ENCODE measurements at regions not wholly inside any gene's neighbourhood (a gene's known extent, or its start where the extent isn't known, plus 50 kb on each side); places are given as distances from the start of the nearest gene placed in this dataset.

- H3K9me3 ChIP-seq (ENCODE audit: low read length) = no peaks in the 10 kb centered on the region
- intact Hi-C loops (cut with micrococcal nuclease; ENCODE audit: unreplicated experiment) = no loop called here
- H3K36me3 ChIP-seq (ENCODE audit: insufficient read depth, low read length) = no peaks in the 10 kb centered on the region
- no peak overlapping the region for H3K4me3 ChIP-seq (ENCODE audit: low read depth, low read length, poor library complexity, severe bottlenecking)
- no peaks in the 10 kb centered on the region for H3K9me2 ChIP-seq (ENCODE audit: insufficient read depth, low read length)
- TF ChIP-seq EZH2phosphoT487 (IDR thresholded peaks at IDR 0.05; ENCODE audit: borderline replicate concordance, low read depth, low read length) = no peak
- no peak for TF ChIP-seq CTCF (conservative IDR thresholded peaks at IDR 0.05; ENCODE audit: low read length)
- ChIA-PET CTCF (ENCODE audit: unreplicated experiment) (no interaction called here), POLR2A (interaction anchor here (0.7 to 1.2 kb wide), 2 partner anchors 20 to 398 kb away, joined by 3 read pairs; no protein-coding TSS in a partner anchor)
- no peak overlapping the region for H2AFZ ChIP-seq (ENCODE audit: low read length)
- DNase-seq (ENCODE audit: low spot score) = no peak
- BruUV-seq (replicated peaks) = no TSS peak
- no peaks in the 10 kb centered on the region for H3K79me2 ChIP-seq (ENCODE audit: insufficient read depth, low read depth, low read length)
- H3K4me1 ChIP-seq (ENCODE audit: insufficient read depth, low read length, poor library complexity, severe bottlenecking) = peaks cover 7% of the 10 kb centered on the region
- H3K4me2 ChIP-seq (ENCODE audit: low read length) = no peak overlapping the region
- H4K20me1 ChIP-seq (ENCODE audit: insufficient read depth, low read length) = no peaks in the 10 kb centered on the region
- H3K27ac ChIP-seq (ENCODE audit: low read depth, low read length, poor library complexity, severe bottlenecking) = no peak overlapping the region
Observed at GRCh38 chr1:187047298-187047697, 218.5 kb downstream of the PLA2G4A start.

GRCh38 chr1:187051618-187052232, 223.0 kb downstream of the PLA2G4A start:
- H4K20me1 ChIP-seq (ENCODE audit: insufficient read depth, low read length) = no peaks in the 10 kb centered on the region
- no peak overlapping the region for H3K4me3 ChIP-seq (ENCODE audit: low read depth, low read length, poor library complexity, severe bottlenecking)
- TF ChIP-seq EZH2phosphoT487 (IDR thresholded peaks at IDR 0.05; ENCODE audit: borderline replicate concordance, low read depth, low read length) (no peak), CTCF (conservative IDR thresholded peaks at IDR 0.05; ENCODE audit: low read length) (peak; percentile 83)
- H3K36me3 ChIP-seq (ENCODE audit: insufficient read depth, low read length) = no peaks in the 10 kb centered on the region
- no peaks in the 10 kb centered on the region for H3K9me3 ChIP-seq (ENCODE audit: low read length)
- CTCF ChIA-PET (ENCODE audit: unreplicated experiment) = no interaction called here
- 0 out of 2 replicates have a peak overlapping the region, but pooled peaks have one; percentile 10 for H3K4me2 ChIP-seq (ENCODE audit: low read length)
- POLR2A ChIA-PET = interaction anchor here (0.7 kb wide), 3 partner anchors 18 to 1373 kb away, joined by 3 to 6 read pairs (median 3); no protein-coding TSS in a partner anchor
- H3K9me2 ChIP-seq (ENCODE audit: insufficient read depth, low read length) = no peaks in the 10 kb centered on the region
- no peaks in the 10 kb centered on the region for H3K79me2 ChIP-seq (ENCODE audit: insufficient read depth, low read depth, low read length)
- no TSS peak for BruUV-seq (replicated peaks)
- H3K27ac ChIP-seq (ENCODE audit: low read depth, low read length, poor library complexity, severe bottlenecking) = no peak overlapping the region
- DNase-seq (ENCODE audit: low spot score) = peak; percentile 63
- 0 out of 2 replicates have a peak overlapping the region, but pooled peaks have one; percentile 14 for H2AFZ ChIP-seq (ENCODE audit: low read length)
- intact Hi-C loops (cut with micrococcal nuclease; ENCODE audit: unreplicated experiment) = loop anchor here (10.0 kb wide), 1 partner anchor 213 kb away; no protein-coding TSS in a partner anchor
- H3K4me1 ChIP-seq (ENCODE audit: insufficient read depth, low read length, poor library complexity, severe bottlenecking) = peaks cover 7% of the 10 kb centered on the region

GRCh38 chr1:187053876-187054275, 225.1 kb downstream of the PLA2G4A start:
- Histone ChIP-seq H3K27ac (ENCODE audit: low read depth, low read length, poor library complexity, severe bottlenecking) (no peak overlapping the region), H3K4me2 (ENCODE audit: low read length) (no peak overlapping the region), H3K79me2 (ENCODE audit: insufficient read depth, low read depth, low read length) (no peaks in the 10 kb centered on the region), H2AFZ (ENCODE audit: low read length) (no peak overlapping the region), H4K20me1 (ENCODE audit: insufficient read depth, low read length) (no peaks in the 10 kb centered on the region), H3K36me3 (ENCODE audit: insufficient read depth, low read length) (no peaks in the 10 kb centered on the region), H3K4me1 (ENCODE audit: insufficient read depth, low read length, poor library complexity, severe bottlenecking) (peaks cover 7% of the 10 kb centered on the region), H3K4me3 (ENCODE audit: low read depth, low read length, poor library complexity, severe bottlenecking) (no peak overlapping the region), H3K9me3 (ENCODE audit: low read length) (no peaks in the 10 kb centered on the region), H3K9me2 (ENCODE audit: insufficient read depth, low read length) (no peaks in the 10 kb centered on the region)
- intact Hi-C loops (cut with micrococcal nuclease; ENCODE audit: unreplicated experiment) = loop anchor here (10.0 kb wide), 1 partner anchor 211 kb away; no protein-coding TSS in a partner anchor
- ChIA-PET CTCF (ENCODE audit: unreplicated experiment) (no interaction called here), POLR2A (interaction anchor here (0.7 to 1.0 kb wide), 2 partner anchors 13 to 1214 kb away, joined by 3 to 4 read pairs; no protein-coding TSS in a partner anchor)
- BruUV-seq (replicated peaks) = no TSS peak
- DNase-seq (ENCODE audit: low spot score) = no peak
- TF ChIP-seq CTCF (conservative IDR thresholded peaks at IDR 0.05; ENCODE audit: low read length) (no peak), EZH2phosphoT487 (IDR thresholded peaks at IDR 0.05; ENCODE audit: borderline replicate concordance, low read depth, low read length) (no peak)

All from OCI-LY7 (cell line).